Muscle of arm (tissue), 1 donor: ENCODE measurements at regions not wholly inside any gene's neighbourhood (a gene's known extent, or its start where the extent isn't known, plus 50 kb on each side); places are given as distances from the start of the nearest gene placed in this dataset.
"Not testable (repeated sequence)": the region's sequence is repeated elsewhere in the genome, so short reads cannot be mapped to it uniquely, and the experiment has no call there.

Experiments
- DNase-seq: peaks from one replicate; pipeline ENCODE4 v3.0.0-alpha.2; 2013

DNA sequence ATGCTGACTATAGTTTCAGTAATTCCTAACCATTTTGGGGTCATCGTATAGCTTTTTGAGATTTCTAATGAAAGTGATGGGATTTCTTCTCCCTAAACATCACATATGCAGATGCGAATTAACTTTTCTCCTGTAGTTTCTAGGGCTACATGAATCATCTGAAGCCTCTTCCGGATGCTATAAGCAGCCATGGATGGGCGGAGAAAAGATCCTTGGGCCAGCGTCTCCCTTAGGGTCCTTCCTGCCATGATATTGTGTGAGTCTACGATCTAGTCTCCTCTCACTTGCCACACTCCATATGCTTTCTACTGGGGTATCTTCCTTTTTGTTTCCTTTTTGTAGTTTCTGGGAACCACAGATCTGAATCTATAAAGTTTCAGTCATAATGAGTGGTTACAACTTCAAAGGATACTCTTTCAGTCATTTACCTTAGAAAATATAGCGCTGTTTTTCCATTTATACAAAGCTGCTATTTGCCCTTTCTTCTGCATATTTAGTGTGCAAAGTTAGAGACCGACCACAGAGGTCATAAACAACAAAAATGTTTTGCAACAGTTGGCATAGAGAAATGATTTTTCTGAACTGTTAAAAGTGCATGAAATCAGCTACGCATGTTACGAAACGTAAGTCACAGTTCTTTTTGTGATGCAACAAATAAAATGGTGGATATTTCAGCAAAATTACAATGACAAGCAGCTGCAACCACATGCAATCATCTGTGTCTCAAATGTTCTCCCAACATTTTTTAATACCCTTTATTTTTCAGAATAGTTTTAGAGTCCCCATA, 396.2 kb upstream of the SLC35B3 start:
- no peak for DNase-seq

DNA sequence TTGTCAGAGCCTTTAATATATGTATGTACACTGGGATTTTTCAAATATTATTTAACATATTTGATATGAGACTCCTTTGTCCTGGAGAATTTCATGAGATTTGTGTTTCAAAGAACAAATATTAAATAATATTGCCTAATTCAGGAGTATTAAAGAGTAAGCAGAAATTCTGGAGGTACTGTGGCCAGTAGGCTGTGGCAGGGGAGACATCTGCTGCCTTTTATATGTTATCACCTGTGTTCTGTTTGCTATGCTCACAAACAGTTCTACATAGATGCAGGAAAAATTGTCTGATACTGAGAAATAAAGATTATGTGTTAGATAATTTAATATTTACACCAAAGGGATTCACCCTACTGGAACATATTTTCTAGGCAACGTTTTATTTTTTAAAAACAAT, 395.4 kb upstream of the SLC35B3 start:
- no peak for DNase-seq

DNA sequence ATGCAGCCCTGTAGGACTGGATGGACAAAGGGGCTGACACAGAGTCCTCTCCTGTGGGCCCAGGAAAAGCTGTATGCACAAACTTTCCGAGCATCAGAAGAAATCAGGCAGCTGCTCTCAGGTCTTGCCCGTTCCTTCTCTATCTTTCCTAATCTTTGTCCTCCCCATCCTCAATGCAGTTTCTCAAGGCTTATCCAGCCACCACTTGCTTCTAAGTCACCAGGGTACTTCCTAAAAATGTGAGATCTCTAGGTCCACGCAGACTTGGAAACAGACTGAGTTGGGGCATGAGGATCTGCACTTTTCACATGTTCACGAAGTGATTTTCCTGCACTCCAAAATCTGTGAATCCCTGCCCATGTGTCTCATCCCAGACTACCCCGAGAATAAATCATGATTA, 394.5 kb upstream of the SLC35B3 start:
- DNase-seq = no peak

DNA sequence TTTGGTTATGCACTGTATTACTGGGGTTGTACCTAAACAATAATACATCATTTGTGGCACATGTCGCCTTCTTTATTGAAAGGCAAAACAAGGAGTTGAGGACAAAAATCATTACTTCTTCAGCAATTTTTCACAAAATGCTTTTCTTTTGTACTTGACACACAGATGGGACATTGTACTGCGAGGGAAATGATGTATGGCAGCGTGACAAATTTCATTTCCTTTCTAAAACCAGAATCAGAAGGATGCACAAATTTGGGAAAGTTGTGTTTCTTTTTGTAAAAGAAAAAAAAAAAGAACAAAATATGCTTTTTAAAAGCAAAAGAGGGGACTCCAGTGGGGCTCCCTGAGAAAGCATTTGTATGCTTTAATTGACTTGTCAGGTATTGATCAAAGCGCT, 394.0 kb upstream of the SLC35B3 start:
- DNase-seq = no peak

DNA sequence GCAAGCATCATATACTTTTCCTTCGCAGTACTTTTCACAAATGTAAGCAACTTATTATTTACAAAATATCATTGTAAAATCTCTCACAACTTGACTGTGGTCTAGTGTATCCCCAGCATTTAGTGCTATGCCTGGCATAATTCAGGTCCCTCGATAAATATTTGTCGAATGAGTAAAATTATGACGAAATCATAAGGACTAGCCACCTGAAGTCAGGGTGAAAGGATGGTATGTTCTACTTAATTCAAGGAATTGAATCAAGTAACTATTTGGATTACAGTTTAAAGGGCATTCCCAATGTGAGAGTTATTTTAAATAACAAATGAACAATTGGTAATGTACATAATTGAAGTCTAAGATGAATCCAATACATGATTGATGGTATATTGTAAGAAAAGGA, 393.0 kb upstream of the SLC35B3 start:
- no peak for DNase-seq

DNA sequence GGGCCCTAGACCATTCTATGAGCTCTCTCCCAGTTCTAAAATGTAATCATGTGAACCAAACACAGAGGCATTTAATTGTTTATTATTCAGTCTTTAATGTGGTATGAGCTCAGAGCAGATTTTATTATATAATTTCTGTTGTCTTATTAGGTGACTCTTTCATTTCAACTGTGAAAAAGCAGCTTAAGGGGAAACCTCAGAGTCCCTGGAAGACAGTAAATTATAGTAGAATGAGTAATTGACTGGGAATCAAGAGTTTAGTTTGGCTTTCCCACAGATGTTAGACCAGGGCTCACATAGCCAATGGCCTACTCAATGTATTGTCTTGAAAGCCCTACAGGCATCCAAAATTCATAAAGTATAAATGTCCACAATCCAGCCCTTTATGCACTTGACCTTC, 390.4 kb upstream of the SLC35B3 start:
- DNase-seq = no peak

DNA sequence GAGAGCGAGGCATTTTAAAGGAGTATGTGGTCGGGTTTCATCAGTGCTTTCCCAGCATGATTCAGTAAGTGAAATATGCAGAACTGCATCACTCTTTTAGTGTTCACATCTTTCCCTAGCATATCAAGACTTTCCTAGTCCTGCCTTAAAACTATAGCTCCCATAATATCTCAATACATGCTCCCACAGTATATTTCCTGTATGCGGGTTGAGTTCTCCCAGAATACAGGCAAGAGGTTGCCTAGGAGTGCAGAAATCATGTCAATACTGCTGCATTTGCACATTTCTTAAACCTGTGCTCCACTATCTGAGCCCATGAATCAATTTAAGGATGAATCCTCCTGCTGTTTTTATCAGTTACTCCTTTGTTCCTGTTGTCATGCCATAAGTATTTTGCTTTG, 386.6 kb upstream of the SLC35B3 start:
- no peak for DNase-seq

DNA sequence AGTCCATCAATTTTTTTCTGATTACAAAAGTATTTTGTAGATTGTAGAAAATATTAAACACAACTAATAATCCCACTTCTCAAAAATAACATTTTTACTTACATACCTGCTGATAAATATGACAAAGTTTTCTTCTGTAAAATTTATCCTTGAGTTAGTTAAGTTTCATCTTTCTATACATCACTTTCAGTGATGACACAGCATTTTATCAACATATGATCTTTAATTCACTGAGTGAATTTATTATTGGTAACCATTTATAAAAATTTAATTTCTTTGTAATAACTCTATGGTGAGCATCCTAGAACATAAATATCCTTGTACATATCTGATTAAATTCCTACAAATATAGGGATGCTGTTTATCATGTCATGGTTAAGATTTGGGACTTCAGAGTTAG, 385.0 kb upstream of the SLC35B3 start:
- DNase-seq = no peak

DNA sequence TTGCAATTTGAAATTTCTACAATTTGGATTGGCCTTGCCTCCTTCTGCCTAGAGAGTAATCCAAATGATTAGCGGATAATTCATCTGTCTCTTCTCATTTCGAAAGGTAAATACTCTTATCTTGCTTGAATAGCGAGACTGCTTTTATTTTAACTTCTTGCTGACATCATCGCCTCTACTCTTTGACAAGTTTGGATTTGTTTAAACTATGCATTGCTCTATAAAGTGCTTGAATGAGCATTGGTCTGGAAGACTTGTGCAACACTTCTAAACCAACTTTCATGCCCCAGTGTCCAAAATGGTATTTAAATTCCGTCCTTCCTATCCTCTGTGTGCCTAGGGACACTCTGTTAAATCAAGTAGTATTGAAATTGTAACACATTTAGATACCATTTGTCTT, 384.1 kb upstream of the SLC35B3 start:
- DNase-seq = no peak

DNA sequence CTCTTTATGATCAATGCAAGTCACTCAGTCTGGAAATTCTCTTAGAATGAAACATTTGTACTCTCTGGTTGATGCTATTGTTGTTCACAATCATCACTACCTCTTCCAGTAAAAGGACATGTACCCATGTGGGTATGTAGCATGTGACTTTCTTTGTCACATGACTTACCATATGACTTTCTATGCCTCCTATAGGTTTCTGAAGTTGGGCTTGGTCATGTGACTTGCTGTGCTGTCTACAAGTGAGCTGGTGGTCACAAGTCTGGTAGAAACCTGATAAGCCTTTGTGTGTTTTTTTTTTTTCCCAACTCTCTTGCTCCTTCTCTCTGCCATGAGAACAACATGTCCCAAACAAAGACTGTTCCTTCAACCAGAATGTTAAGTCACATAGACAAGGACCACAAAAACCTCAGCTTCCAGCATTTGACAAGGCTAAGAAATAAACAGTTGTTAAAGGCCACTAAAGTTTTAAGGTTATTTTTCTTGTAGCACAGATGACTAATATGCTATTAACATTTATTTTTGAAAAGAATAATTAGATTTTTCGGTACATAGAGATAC, 379.2 kb upstream of the SLC35B3 start:
- no peak for DNase-seq

DNA sequence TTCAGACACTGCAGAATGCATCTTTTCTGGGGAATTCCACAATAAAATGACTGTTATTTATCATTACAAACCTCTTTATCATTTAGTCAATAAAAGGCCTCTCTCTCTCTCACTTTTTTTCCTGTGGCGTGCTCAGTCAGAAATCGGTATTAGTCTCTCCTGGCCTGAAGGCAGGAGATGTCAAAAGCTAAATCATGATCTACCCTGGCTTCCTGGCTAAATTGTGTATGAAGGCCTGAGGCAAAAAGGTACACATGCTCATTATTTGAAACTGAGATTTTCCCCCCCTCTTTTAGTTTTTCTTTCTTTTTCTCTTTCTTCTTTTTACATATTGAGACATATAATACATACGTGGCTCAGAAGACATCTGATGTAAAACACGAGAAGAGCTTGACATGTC, 375.0 kb upstream of the SLC35B3 start:
- no peak for DNase-seq

DNA sequence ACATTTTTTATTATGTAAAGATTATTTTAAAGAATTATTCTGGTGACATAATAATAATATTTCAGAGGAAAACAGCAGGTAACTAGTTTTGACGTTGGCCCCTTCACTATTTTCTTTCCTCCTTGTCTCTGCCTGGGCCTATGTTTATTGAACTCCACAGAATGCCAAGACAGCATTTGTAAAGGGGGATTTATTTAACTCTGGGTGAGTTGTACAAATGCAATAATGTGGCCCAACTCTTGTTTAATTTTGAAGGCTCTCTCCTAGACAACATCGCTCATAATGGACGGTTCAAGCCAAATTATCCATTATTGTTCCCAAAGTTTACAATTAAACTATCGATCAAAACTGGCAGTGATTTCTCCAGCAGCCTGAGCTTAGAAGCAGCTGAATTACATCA, 374.3 kb upstream of the SLC35B3 start:
- no peak for DNase-seq

DNA sequence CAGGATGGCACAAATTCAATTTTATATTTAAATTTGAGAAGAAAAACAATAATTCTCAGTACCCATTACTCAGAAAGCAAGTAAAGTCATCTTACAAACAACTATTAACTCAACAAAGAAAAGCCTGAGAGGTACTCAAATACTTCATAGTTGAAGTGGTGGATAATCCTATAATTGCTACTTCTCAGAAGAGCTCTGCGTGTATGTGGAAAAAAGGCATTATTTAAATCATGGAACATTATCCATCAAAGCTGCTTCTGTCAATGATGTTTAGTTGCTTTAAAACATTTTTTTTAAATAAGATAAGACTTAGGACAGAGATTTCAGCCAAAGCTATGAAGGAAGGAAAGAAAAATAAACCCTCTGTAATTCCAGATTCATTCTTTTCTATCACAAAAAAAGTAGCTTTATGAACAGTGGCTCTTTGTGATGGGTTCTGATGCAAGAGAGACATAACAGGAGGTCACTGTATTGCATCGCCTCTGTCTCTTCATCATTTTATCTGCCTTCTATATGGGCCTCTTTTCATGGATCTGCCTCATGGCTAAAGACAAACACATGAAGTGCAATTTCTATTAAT, 367.9 kb upstream of the SLC35B3 start:
- DNase-seq = no peak

DNA sequence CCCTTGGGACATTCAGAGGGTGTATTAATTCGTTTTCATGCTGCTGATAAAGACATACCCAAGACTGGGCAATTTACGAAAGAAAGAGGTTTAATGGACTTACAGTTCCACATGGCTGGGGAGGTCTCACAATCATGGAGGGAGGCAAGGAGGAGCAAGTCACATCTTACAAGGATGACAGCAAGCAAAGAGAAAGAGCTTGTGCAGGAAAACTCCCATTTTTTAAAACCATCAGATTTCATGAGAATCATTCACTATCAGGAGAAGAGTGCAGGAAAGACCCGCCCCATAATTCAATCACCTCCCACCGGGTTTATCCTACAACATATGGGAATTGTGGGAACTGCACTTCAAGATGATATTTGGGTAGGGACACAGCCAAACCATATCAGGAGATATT, 367.1 kb upstream of the SLC35B3 start:
- DNase-seq = not testable (repeated sequence)

DNA sequence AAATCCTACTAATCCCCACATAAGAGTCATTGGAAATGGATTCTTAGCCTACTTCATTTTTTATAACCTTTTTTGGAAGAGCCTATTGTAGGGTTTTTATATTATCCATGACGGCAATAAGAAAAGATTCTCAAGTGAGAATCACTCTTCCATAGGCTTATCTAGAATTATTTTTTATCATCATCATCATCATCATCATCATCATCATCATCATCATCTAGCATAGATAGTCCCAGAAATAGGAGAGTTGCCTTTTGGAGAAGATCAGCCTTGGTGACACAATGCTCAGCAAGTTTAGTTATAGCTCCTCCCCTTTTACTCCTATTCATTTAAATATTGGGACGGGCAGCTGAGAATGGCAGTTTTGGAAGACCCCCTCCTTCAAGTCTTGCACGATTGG, 359.1 kb upstream of the SLC35B3 start:
- no peak for DNase-seq

DNA sequence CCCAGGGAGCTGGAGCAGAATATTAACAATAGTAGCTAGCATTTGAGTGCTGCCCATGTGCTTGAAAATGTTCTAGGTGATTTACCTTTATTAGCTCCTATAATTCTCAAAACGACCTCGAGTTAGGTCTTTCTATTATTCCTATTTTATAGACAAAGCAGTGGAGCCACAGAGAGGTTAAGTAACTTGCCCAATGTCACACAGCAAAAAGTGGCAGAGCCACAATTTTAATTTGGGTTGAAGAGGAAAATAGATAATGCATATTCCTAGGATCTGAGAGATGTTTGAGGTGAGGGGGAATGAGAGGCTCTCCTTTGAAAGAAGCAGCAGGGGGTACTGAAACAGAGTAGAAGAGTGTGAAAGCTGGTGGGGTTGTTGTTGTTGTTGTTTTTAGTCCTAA, 354.5 kb upstream of the SLC35B3 start:
- DNase-seq = no peak

DNA sequence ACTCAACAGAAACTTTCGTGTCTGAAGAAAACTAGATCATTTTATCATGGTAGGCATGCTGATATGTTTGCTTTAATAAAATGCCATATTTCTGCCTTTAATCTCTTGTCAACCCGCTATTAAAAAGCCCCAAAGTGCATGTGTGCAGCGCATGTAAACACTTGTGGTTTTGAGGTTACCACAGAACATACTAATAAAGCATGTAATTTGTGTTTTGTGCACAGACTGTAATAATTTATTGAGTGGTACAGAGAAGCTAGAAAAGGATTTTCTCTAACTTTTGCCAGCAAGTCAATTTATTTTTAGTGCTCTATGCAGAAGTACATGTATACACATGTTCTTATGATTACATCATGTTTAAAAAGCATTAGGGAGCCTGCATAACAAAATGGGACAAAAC, 349.9 kb upstream of the SLC35B3 start:
- no peak for DNase-seq

DNA sequence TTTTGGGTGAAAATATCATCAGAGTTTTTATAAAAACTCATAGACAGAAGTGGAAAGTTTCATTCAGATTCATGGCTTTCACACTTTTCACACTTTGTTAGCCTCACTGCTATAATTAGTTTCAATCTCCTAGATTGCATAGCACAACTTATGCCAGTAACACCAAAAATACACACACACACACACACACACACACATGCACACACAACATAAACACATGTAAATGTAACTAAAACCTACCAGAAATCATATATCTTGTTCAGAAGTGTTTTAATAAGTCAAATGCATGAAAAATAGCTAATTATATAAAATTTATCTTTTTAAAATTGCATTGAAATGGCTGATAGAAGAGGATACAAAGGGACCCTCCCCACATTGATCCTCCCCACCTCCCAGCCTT, 347.8 kb upstream of the SLC35B3 start:
- no peak for DNase-seq

DNA sequence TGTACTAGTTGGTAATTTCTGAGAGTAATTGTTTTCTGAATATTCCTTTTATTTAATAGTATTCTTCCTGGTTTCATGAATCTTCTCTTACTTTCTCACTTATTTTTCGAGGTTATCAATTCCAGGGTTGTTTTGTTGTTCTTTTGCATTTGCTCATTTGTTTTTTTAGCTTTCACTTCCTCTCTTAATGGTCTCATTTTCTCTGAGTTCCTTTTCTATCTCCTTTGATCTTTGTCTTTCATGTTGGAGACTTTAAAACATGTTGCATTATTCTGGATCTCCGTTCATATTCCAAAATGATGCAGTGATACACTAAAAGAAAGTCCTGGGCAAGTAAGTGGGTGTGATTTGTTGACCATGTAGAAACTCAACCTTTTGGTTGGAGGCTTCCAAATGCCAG, 345.3 kb upstream of the SLC35B3 start:
- no peak for DNase-seq

DNA sequence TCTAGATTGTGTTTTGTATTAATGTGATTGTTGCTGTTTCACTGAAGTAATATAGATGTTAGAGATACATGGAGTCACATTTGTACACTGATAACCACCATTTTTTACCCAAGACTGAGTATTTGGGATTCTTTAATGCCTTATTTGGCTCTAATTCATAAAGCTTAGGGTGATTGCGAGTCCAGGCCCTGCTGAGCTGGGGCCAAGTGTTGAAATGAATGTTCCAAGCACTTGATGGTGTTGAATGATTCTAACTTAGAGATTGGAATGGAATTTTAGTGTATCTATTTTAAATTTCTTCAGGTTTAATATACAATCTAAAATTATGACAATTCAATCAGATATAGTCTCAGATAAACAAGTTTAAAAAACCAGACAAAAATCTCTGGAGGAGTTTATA, 329.4 kb upstream of the SLC35B3 start:
- DNase-seq = no peak

DNA sequence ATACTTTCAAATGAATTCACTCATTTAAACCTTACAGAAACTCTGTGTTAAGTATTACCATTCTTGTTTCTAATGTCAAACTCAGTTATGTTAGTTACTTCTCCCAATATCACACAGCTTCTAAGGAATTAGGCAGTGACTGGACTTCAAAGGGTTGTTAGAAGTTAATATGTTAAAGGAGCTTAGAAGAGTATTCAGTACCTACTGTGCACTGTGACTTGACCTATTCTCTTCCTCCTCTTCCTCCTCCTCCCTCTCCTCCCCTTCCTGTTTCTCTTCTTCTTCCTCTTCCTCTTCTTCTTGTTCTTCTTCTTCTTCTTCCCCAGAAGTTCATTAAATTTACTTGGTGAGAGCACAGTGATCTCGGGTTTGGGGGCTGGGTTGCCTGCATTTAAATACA, 325.6 kb upstream of the SLC35B3 start:
- no peak for DNase-seq

DNA sequence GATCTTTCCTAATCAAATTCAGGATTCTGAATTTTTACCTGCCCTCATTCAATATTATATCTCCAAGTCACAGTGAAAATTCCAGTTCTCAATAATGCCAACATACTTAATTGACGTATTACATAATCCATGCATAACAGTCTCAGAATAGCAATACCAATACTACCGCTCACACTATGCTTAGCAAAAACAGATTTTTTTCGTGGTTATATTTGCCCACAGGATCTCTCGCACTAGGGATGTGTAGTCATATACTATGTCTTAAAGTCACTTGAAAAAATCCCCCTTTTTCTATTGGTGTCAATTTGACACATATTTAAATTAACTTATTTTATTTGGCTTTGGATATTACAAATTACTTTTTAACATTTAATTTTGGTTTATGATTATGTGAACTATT, 323.1 kb upstream of the SLC35B3 start:
- DNase-seq = no peak

DNA sequence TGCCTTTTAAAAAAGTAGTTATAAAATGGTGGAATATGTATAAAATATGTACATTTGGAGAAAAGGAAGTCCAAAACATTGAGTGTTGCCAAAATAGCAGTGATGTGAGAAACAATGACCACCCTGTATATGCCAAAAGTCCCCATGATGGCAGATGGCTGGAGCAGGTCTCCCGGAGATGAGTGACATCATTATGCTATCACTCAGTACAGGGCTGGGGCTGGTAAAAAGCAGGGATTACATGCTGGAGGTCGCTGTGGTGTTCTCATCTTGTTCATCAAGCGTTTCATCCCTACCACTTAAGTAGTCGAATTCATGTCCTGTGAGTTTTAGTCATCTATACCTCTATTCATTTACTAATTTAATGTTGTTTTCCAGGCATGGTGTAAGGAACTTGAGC, 315.3 kb upstream of the SLC35B3 start:
- no peak for DNase-seq

DNA sequence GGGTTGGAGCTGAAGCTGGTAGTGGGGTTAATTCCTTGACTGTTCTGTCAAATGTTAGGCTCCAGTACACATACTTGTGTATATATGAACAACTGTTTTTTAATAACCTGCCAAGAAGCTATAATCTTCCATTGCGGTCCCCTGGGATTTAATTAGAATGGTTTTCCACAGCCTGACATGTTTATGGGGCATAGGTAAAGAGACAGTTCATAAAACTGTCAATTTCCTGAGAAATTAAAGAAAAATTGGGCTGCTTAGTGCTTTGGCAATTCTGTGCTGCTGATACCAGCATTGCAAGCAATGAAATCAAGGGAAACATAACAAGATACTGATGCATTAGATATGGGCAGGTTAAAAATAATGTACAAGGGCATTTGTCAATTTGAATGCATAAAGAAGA, 314.1 kb upstream of the SLC35B3 start:
- DNase-seq = no peak
